Vagina (tissue), 2 donors: ENCODE measurements at regions not wholly inside any gene's neighbourhood (a gene's known extent, or its start where the extent isn't known, plus 50 kb on each side); places are given as distances from the start of the nearest gene placed in this dataset.

Experiments
- DNase-seq, 2 donors: peaks; one replicate each; pipeline ENCODE4 v3.0.0-alpha.2; 2017; ENCODE audit errors: extremely low spot score in 2 of 2
- H3K27ac ChIP-seq: fragments of 200-600 bp; sonication (generic); one replicate; pipeline ENCODE4 v1.5.1; 2019
- H3K27me3 ChIP-seq: fragments of 200-600 bp; sonication (generic); one replicate; pipeline ENCODE4 v1.5.1; 2019
- H3K36me3 ChIP-seq, 2 donors: fragments of 200-600 bp; sonication (generic); one replicate each; pipeline ENCODE4 v1.5.1; 2017 to 2019
- H3K4me1 ChIP-seq: fragments of 200-600 bp; sonication (generic); one replicate; pipeline ENCODE4 v1.5.1; 2019
- H3K4me3 ChIP-seq, 2 donors: fragments of 200-600 bp; sonication (generic); 1 replicate in 1 of 2; 2 replicates in 1 of 2; pipeline ENCODE4 v1.5.1; 2016 to 2019
- H3K9me3 ChIP-seq: fragments of 200-600 bp; sonication (generic); one replicate; pipeline ENCODE4 v1.5.1; 2019
- CTCF ChIP-seq, 3 experiments: fragments of 450-650 bp in 2 of 3; fragments of 200-600 bp in 1 of 3; sonication (generic) in 1 of 3; IDR thresholded peaks; one replicate each; pipeline ENCODE4 v1.5.1; 2017 to 2019; ENCODE audit warnings: antibody characterized with exemption in 3 of 3, mild to moderate bottlenecking in 2 of 3, moderate library complexity in 2 of 3
- POLR2A ChIP-seq, 2 donors: fragments of 450-650 bp; IDR thresholded peaks; one replicate each; pipeline ENCODE4 v1.6.1; 2017; ENCODE audit warnings: antibody characterized with exemption in 2 of 2, mild to moderate bottlenecking in 2 of 2, moderate library complexity in 2 of 2
- POLR2AphosphoS5 ChIP-seq, 2 donors: sonication (generic); formaldehyde crosslinking; IDR thresholded peaks; one replicate each; pipeline ENCODE4 v1.9.0; 2017; ENCODE audit warnings: antibody characterized with exemption in 2 of 2, mild to moderate bottlenecking in 2 of 2, low read depth in 1 of 2; ENCODE audit not compliant: insufficient read depth in 1 of 2
- intact Hi-C: fragments of 100-400 bp; cut with DNase I; formaldehyde crosslinking; loops from one replicate; pipeline ENCODE4 v1.15.1; 2023

- Histone ChIP-seq H3K4me3 (no peak overlapping the region), H3K36me3 (no peaks in the 10 kb centered on the region), H3K4me1 (no peaks in the 10 kb centered on the region), H3K27ac (no peak overlapping the region), H3K9me3 (no peaks in the 10 kb centered on the region), H3K27me3 (no peaks in the 10 kb centered on the region)
- TF ChIP-seq POLR2AphosphoS5 (IDR thresholded peaks at IDR 0.05; ENCODE audit: insufficient read depth in 1 of 2, low read depth in 1 of 2) (no peak), CTCF (IDR thresholded peaks at IDR 0.05) (no peak), POLR2A (IDR thresholded peaks at IDR 0.05) (no peak)
- intact Hi-C loops = no loop called here
- no peak for DNase-seq
These were observed 232.5 kb downstream of the SUDS3 start for GRCh38 chr12:118608770-118609344.

- H3K27me3 ChIP-seq = no peaks in the 10 kb centered on the region
- TF ChIP-seq POLR2A (IDR thresholded peaks at IDR 0.05) = no peak
- TF ChIP-seq POLR2AphosphoS5 (IDR thresholded peaks at IDR 0.05; ENCODE audit: insufficient read depth in 1 of 2, low read depth in 1 of 2) = no peak
- H3K4me3 ChIP-seq = no peak overlapping the region
- H3K9me3 ChIP-seq = no peaks in the 10 kb centered on the region
- intact Hi-C loops = no loop called here
- DNase-seq = no peak
- H3K36me3 ChIP-seq = no peaks in the 10 kb centered on the region
- no peaks in the 10 kb centered on the region for H3K4me1 ChIP-seq
- H3K27ac ChIP-seq = no peak overlapping the region
These were observed 234.9 kb downstream of the SUDS3 start for GRCh38 chr12:118611295-118611694.

GRCh38 chr12:118611770-118612169, 235.4 kb downstream of the SUDS3 start:
- no peaks in the 10 kb centered on the region for H3K27me3 ChIP-seq
- intact Hi-C loops = no loop called here

GRCh38 chr12:118617611-118618450, 241.5 kb downstream of the SUDS3 start:
- Histone ChIP-seq H3K27ac (no peak overlapping the region), H3K36me3 (no peaks in the 10 kb centered on the region)
- intact Hi-C loops = no loop called here

More at GRCh38 chr12:118611770-118612169, 235.4 kb downstream of the SUDS3 start:
- DNase-seq = no peak
- Histone ChIP-seq H3K36me3 (no peaks in the 10 kb centered on the region), H3K9me3 (no peaks in the 10 kb centered on the region), H3K4me3 (no peak overlapping the region), H3K27ac (no peak overlapping the region), H3K4me1 (no peaks in the 10 kb centered on the region)
- no peak for TF ChIP-seq CTCF (IDR thresholded peaks at IDR 0.05)
- TF ChIP-seq POLR2A (IDR thresholded peaks at IDR 0.05) = no peak
- no peak for TF ChIP-seq POLR2AphosphoS5 (IDR thresholded peaks at IDR 0.05; ENCODE audit: insufficient read depth in 1 of 2, low read depth in 1 of 2)

GRCh38 chr12:118618695-118619094, 242.3 kb downstream of the SUDS3 start:
- H3K36me3 ChIP-seq = no peaks in the 10 kb centered on the region
- no peak for TF ChIP-seq CTCF (IDR thresholded peaks at IDR 0.05)
- no peak for TF ChIP-seq POLR2A (IDR thresholded peaks at IDR 0.05)
- TF ChIP-seq POLR2AphosphoS5 (IDR thresholded peaks at IDR 0.05; ENCODE audit: insufficient read depth in 1 of 2, low read depth in 1 of 2) = no peak
- H3K4me3 ChIP-seq = no peak overlapping the region
- H3K27me3 ChIP-seq = no peaks in the 10 kb centered on the region
- no peaks in the 10 kb centered on the region for H3K9me3 ChIP-seq
- intact Hi-C loops = no loop called here
- no peak overlapping the region for H3K27ac ChIP-seq
- no peaks in the 10 kb centered on the region for H3K4me1 ChIP-seq
- no peak for DNase-seq

More at GRCh38 chr12:118617611-118618450, 241.5 kb downstream of the SUDS3 start:
- TF ChIP-seq POLR2A (IDR thresholded peaks at IDR 0.05) = no peak
- TF ChIP-seq POLR2AphosphoS5 (IDR thresholded peaks at IDR 0.05; ENCODE audit: insufficient read depth in 1 of 2, low read depth in 1 of 2) = no peak
- TF ChIP-seq CTCF (IDR thresholded peaks at IDR 0.05) = no peak
- no peak overlapping the region for H3K4me3 ChIP-seq
- no peaks in the 10 kb centered on the region for H3K9me3 ChIP-seq
- no peak for DNase-seq
- no peaks in the 10 kb centered on the region for H3K4me1 ChIP-seq
- H3K27me3 ChIP-seq = no peaks in the 10 kb centered on the region
